ENCODE measurements at regions not wholly inside any gene's neighbourhood (a gene's known extent, or its start where the extent isn't known, plus 50 kb on each side); places are given as distances from the start of the nearest gene placed in this dataset.

DNA sequence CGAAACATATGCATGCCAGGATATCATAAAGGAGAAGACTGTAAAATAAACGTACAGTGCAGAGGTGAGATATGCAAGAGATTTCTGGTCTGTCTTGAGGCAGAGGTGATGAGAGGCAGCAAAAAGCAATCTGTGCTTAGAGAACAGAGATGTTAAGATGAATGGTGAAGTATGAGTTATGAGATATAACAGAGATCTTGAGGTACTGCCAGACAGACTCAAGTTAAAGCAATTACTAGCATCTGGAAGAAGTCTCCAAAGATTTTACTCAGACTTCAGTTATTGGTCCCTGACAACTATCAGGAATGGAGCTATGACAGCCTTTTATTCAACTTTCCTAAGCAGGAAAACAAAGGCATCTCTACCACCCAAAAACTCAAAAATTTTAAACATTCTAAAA, 122.8 kb upstream of the DST start:
- no peak for FAIRE-seq

DNA sequence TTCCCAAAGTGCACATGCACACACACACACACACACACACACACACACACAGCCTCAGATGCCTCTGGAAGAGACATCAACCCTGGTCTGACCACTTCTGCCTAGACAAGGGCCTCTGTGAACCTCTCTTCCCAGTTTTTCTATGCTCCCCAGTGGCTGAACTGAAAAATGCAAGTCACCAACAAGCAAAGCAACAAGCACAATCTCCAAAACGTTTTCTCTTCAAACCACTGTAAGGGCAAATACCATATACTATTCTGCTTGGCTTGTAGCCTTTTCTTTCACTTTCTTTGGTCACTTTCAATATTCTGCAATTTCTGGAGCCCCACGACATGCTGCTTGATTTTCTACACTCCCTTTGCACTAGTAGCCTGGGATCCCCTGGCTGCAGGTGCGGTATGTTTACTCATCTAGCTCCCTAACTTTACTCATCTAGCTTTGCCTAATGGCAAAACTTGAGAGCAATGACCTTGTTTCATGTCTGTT, 121.4 kb upstream of the DST start:
- peak; percentile 86 for FAIRE-seq

DNA sequence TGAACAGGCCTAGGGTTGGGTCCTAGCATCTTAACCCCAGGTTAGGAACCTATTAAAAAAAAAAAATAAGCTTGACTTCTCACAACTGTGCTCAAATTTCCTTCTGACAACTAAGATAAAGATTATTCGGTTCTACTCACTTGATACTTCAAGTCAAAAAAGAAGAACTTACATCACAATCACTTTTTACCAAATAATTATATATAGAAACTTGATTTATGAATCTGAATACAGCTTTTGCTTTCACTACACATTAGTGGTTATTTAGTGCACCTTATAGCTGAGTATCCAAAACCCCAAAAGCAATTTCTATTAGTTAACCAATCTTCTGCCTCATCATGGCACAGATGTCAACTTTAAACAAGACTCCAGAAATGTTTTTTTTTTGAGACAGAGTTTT, 119.0 kb upstream of the DST start:
- FAIRE-seq = no peak

DNA sequence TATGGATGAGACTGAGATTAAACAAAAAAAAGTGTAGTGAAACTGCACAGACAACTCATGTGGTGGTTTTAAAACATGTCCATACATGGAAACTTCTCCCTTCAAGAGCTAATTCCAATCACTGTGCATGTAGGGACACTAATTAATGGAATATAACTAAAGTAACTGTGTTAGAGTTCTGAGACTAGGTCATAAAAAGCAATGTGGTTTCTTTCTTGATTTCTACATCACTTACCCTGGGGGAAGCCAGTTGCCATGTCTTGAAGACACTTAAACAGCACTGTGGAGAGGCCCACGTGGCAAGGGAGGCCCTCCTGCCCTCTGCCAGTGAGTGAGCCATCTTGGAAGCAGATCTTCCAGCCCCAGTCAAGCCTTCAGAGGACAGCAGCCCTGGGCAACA, 118.2 kb upstream of the DST start:
- FAIRE-seq = no peak

DNA sequence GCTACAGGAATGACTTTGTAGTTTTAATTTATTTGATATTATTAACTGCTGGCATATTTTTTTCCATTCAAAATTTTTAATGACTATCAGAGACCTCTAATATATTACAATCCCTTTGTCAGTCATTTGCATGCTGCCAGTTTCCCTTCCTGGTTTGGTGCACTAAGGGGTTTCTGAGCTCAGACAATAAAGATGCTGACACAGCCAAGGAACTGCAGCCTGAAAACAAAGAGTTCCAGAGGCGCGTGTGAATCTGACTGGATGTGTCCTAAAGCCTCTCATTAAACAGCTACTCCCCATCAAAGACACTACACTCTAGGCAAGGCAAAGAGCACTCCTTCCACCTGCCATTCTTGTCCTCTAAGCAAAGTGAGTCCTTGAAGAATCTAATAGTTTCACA, 116.8 kb upstream of the DST start:
- FAIRE-seq = no peak

DNA sequence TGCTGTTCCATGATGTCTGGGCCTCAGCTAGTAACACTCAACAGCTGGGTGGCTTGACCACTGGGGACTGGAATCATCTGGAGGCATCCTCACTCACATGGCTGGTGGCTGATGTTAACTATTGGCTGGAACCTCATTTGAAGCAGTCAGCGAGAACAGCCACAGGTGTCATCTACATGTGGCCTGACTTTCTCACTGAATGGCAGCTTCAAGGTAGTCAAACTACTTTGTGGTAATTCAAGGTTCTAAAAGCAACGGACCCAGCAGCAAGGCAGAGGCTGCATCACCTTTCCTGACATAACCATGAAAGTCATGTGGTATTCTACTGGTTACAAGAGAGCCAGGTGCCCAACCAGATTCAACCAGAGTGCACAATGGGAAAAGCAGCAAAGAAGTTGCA, 115.9 kb upstream of the DST start:
- FAIRE-seq = no peak

DNA sequence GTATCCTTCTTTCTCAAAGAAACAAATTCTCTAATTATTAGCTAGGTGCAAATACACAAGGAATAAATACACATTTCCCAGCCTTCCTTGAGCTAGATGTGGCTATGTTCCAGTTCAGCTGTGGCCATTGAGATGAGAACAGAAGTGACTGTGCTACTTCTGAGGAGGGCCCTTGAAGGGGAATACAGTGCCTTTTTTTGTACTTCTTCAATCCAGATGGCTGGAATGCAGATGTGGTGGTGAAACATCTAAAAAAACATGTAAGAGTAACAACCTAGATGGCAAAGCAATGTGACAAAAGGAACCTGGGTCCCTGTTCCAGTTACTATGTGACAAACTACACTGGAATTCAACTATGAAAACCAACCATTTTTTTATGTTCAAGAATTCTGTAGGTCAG, 115.4 kb upstream of the DST start:
- FAIRE-seq = no peak

DNA sequence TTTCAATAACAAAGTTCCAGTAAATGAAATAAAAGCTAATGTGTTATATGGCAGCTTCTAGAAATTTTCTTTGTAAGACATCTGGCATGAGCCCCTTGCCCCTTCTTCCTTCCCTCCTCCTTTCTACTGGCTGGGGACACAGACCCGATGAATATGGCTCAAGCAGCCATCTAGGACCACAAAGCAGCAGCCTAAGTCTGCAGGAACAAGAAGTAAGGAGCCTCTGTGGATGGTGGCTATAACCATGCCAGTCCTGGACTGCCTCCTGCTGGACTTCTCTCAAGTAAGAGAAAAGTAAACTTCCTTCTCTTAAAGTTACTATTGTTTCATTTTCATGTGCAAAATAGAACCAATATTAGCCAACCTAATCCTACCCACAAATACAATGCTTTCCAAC, 114.9 kb upstream of the DST start:
- FAIRE-seq = peak; percentile 94

DNA sequence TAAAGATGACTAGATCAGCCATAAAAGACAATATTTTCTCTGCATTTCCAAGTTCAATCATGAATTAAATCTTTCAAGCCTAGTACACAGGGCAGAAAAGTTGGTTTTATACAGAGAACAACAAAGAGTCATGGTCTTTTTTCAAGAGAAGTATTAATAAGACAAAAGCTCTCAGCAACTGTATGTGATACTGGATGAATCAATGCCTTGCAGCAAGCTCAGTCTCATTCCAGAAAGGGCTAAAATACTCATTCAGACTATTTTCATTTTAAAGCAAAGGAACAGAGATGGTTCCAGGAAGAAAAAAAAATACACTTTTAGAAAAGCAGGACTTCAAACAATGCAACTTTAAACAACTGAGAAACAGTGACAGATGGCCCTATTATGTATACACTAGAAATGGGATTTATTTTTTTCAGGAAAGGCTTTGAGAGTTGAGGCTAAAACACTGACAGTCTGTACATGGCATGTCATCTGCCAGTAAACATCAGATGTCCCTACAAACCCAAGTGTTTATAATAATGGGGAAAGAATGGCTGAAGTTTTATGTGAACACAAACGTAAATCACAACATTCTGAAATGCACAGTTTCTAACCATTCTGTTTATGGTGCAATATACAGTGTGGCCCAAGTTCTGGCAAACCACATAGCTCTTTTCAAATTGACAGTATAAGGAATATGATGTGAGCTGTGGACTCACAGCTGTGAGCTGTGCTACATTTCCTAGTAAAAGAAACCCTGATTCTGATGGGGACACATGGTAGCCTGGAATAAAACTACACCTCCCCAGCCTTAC, 114.3 kb upstream of the DST start:
- FAIRE-seq = peak; percentile 66

DNA sequence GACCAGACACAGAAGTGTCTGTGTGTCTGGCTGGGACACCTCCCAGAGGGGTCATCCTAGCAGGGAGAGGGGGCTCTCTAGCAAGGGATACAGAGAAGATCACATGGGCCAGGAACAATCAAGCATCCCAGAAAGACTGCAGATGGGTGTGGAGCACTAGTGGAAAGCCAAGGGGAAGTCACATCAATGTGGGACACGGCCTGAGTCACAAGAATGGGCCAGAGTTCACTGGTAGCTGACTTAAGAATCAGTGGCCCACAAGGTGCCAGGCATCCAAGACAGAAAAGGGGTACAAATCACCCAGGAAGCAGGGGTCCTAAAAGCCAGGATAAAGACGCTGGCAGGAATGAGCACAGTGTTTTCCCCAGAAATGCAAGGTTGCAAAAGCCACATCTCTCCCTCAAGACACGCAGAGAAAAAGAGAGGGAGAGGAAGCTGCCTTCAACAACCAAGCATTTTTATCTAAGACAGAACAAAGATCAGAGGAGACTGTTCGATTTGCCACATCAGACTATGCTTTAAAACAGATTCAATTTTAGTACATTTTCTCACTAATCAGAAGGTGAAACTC, 113.6 kb upstream of the DST start:
- no peak for FAIRE-seq

DNA sequence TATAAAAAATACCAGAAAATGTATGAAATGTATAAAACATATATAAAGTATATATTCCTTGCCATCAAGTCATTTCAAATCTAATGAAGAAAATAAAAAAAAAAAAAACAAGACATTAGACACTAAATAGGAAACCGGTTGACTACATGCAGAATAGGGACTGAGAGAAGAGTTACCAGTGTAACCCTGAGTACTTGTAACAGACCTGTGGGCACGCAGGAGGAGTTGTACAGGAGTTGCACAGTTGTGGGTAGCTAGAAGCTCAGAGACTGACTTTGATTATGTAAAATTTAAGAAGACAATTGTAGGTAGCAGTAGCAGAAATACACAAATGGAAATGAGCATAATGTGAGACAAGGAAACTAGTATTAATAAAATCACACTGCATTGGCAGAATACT, 112.4 kb upstream of the DST start:
- FAIRE-seq = peak; percentile 84

DNA sequence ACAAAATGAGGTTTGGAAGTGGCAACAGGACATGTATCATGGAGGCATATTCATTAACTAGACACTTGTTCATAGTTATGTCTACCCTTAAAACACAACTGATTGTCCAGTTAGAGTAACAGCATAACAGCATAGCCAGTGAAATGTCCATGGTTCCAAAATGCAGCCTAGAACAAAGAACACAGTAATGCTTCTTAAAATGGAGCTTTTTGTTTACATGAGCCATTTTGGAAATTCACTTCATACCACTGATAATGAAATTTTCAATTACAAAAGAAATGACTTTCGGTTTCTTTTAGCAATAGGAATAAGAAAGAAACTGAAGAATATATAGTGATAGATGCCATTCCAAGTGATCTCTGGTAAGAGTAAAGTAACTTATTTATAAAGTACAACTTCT, 111.1 kb upstream of the DST start:
- FAIRE-seq = peak; percentile 83

DNA sequence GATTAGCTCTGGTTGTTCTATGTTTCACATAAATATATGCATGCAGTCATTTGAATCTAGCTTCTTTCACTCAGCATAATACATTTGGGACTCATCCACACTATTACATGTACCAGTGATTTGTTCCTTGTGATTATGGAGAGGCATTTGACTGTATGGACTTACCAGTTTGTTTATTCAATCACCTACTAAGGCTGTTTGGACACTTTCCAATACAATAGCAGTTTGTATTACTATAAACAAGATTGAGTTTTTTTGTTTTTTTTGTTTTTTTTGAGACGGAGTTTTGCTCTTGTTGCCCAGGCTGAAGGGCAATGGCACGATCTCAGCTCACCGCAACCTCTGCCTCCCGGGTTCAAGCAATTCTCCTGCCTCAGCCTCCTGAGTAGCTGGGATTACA, 109.8 kb upstream of the DST start:
- no peak for FAIRE-seq

DNA sequence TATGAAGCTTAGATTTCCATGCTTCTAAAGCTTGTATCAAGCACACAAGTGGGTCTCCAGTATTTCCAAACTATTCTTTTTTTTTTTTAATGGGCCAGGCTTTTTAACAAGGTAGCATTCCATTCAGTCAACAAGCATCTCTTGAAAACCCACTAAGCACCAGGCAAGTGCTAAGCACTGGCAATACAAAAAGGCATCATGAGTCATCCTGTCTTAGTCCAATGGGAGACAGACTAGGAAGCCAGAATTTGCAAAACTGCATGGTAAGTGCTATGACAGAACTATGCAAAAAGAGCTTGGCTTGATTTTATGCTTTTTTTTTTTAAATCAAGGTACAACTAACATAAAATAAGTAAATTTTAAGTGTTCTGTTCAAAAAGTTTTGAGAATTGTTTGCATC, 109.3 kb upstream of the DST start:
- peak; percentile 85 for FAIRE-seq

DNA sequence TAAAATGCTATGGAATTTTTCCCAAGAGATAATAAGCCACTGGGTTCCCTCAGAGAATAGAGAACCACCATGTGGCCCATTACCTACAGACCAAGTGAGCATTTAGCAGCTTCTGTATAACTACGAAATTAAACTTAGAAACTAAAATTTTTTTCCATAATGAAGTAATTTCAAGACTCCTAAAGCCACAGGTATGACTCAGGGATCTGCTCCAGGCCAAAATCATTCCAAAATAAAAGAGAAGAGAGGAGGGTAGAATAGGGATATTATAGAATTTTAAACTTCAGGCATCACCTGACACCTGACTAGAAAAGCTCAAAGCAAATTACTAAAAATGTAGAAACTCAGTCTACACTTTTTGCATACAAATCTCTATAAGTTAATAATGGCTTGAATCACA, 108.9 kb upstream of the DST start:
- no peak for FAIRE-seq

DNA sequence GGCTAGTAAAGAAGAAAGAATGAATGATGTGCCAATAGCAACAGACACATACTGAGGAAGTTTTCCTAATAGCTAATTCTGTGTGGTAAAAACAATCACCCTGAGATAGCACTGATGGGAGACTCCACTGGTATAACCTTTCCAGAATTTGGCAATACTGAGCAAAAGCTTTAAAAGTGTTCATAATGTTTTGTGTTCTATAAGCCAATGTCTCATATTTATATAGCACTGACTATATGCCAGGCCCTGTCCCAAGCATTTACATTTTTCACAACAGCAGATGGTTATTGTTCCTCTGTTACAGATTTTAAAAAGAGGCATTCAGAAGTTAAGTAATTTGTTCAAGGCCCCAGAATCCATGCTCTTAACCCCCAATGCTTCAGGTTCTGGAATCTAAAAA, 108.0 kb upstream of the DST start:
- FAIRE-seq = no peak

DNA sequence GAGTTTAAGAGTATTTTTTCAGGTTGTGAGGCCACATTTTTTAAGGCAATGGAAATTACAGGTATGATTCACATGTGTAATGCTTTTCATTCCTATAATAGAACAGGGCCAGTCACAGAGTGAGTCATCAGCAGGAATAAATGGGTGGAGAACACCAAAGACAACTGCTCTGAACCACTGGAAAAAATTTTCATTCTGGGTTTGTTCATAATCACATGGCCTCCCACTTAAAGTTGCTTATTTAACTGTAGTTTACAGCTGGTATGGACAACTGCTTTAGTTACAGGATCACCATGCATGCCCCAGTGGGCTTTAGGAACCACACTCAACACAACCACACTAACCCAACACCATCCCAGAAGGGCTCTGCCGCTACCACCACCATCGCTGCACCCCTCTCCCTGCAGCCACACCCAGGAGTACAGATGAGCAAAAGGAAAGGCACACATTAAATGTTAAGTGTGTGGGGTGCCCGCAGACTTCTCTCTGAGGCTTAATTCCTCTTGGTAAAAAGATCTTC, 107.0 kb upstream of the DST start:
- no peak for FAIRE-seq

DNA sequence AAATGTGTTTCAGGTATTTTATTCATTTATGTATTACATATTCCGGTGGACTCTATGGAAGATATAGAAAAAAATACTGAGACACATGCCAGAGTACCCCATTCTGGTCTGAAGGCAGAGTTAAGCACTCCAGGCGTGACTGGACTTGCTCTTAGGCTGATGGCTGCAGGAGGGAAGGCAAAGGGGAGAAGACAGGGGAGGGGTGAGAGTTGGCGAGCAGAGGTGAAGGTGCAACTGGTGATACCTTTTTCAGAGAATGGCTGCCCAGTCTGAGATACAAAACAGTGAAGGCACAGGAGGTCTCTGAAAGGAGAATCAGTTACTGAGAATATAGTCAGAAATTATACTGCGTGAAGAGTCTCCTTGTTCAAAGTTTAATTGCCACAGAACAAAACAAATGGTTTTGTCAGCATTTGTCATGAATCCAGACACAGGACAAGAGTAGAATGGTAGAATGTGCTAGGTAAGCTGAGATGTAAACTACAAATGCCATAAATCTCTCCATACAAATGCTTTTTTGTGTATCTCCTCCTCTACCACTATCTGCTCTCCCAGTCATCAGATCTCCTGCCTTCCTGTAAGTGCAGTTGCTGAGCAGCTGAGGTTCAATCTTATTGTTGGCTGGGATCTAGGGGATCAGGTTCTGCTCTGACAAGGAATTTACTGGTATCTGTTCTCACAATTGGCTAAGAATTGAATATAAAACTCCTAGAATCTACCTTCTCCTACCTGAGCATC, 104.2 kb upstream of the DST start:
- peak; percentile 47 for FAIRE-seq

DNA sequence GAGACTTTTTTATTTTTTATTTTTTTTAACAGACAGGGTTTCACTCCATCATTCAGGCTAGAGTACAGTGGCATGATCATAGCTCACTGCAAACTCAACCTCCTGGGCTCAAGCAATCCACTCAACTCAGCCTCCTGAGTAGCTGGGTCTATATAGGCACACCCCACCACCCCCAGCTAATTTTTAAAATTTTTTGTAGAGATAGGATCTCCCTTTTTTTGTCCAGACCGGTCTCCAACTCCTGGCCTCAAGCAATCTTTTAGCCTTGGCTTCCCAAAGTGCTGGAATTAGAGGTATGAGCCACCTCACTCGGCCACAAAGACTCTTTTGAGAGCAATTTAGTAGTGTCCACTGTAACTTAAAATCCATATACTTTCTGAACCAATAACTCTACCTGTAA, 103.3 kb upstream of the DST start:
- no peak for FAIRE-seq

DNA sequence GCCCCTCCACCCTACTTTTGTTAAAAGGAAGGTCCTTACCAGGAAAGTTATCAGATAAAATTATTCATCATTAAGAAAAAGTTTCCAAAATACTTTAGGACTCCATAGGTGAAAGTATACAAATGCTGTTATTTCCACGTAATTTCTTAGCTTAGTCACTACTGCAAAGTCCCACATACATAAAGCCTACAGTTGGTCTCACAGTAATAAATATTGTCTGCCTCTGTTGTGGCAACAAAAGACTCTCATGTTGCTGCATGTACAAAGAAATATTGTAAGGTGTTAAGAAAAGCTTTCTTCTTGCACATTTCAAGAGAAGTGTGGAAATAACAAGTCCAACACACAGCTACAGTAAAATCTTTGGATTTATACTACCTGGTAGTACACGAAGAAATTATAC, 102.4 kb upstream of the DST start:
- FAIRE-seq = no peak

DNA sequence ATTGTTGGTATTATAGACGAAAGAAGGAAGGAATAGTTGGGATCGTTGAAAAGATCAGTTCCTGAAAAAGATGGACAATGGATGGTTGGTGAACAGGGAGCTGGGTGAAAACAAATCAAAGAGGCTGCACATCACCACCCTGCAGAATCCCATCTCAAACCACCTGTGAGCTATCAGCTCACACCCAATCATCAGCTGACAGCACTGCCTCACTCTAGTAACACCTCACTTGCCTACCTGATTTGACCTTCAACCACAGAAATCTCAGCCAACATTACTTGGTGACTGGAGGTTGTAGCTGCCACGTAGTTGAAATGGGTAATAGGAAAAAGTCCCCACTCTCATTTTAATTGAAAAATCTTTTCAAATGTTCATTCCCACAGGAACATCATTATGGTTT, 101.8 kb upstream of the DST start:
- FAIRE-seq = no peak

DNA sequence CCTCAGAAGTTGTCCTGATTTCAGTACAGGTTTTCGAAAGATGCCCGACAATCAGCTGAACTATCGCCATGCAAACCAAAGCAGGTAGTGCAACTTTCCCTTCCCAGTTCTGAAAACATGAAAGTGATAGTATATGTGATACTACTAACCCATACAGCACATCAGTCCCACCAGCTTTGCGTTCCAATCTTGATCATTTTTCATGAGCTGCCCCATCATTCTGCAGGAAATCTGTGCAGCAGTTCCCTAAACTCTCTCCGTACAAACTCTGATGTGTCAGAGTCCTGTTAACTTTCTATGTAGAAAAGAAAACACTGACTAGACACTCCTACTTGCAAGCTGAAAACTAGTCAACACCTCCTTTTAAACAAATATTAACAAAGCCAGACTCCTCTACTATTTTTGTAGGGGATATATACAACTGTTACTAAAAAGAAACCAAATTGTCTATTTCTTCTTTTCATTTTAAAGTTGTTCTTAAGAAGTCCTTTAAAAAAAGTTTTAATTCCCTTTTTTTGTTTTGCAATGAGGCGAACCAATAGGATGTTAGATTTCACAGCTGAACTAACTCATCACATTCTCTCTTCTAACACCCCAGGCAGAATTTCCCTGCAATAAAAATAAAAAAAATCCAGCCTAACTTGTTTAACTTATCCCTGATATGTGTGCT, 99.6 kb upstream of the DST start:
- FAIRE-seq = peak; percentile 84

DNA sequence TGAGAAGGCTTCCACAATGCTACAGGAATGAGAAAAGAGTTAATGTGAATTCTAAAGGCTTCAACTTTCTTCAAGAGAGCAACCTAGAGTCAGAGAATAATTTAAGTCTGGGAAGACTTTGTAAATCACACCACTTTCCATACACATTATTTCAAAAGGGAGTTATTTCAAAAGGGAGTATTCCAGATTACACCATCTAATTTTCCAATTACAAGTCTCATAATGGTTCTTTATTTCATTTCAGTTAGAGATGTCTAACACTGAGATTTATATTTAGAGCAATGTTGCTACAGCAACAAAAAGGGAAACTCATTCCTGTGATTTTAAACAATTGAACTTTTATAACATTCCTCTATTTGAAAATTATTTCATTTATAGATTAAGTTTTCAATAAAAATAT, 98.8 kb upstream of the DST start:
- no peak for FAIRE-seq

Data from G401.6 (cell line).